Tibial nerve (tissue), 4 donors: ENCODE measurements at regions not wholly inside any gene's neighbourhood (a gene's known extent, or its start where the extent isn't known, plus 50 kb on each side); places are given as distances from the start of the nearest gene placed in this dataset.
A peak's percentile ranks its signal among the peaks of the same experiment; 100 is the strongest.

ENCODE experiments used
- DNase-seq, 2 donors: peaks; one replicate each; pipeline ENCODE4 v3.0.0-alpha.2; 2019; ENCODE audit warnings: low spot score in 2 of 2
- H3K27ac ChIP-seq, 4 donors: fragments of 200-600 bp; sonication (generic) in 3 of 4; one replicate each; pipeline ENCODE4 v1.5.1; 2017 to 2019; ENCODE audit warnings: mild to moderate bottlenecking in 1 of 4
- H3K27me3 ChIP-seq, 2 donors: fragments of 200-600 bp; sonication (generic) in 1 of 2; one replicate each; pipeline versions ENCODE4 v1.5.1 to v1.6.0; 2017 to 2019
- H3K36me3 ChIP-seq, 3 donors: fragments of 200-600 bp; sonication (generic); one replicate each; pipeline ENCODE4 v1.5.1; 2018 to 2019
- H3K4me1 ChIP-seq, 4 donors: fragments of 200-600 bp; sonication (generic) in 3 of 4; one replicate each; pipeline ENCODE4 v1.5.1; 2017 to 2019
- H3K4me3 ChIP-seq, 4 donors: fragments of 200-600 bp; sonication (generic) in 3 of 4; one replicate each; pipeline ENCODE4 v1.5.1; 2017 to 2019; ENCODE audit warnings: mild to moderate bottlenecking in 1 of 4, moderate library complexity in 1 of 4
- H3K9me3 ChIP-seq, 4 donors: fragments of 200-600 bp; sonication (generic) in 3 of 4; one replicate each; pipeline ENCODE4 v1.5.1; 2017 to 2019
- CTCF ChIP-seq, 5 experiments: fragments of 200-600 bp in 3 of 5; fragments of 450-650 bp in 2 of 5; sonication (generic) in 3 of 5; IDR thresholded peaks; one replicate each; pipeline ENCODE4 v1.5.1; 2016 to 2019; ENCODE audit warnings: antibody characterized with exemption in 5 of 5, mild to moderate bottlenecking in 3 of 5, moderate library complexity in 2 of 5
- EP300 ChIP-seq, 2 donors: sonication (generic); formaldehyde crosslinking; IDR thresholded peaks; one replicate each; pipeline ENCODE4 v1.6.1; 2017; ENCODE audit warnings: antibody characterized with exemption in 2 of 2, mild to moderate bottlenecking in 1 of 2
- POLR2A ChIP-seq, 2 donors: fragments of 450-650 bp; IDR thresholded peaks; one replicate each; pipeline ENCODE4 v1.6.1; 2017; ENCODE audit warnings: antibody characterized with exemption in 2 of 2, mild to moderate bottlenecking in 2 of 2, moderate library complexity in 2 of 2
- WGBS, 2 donors: methylation state at CpG; one replicate each; pipeline ENCODE4 v1.1.5; 2018; 5-methylcytosine and 5-hydroxymethylcytosine counted together

- WGBS, 2 donors = 65 to 74% methylated on average over 2 of the region's 2 CpGs
Observed at GRCh38 chr7:106463851-106464611, 179.2 kb upstream of the NAMPT start.

GRCh38 chr7:106462914-106463482 is 178.2 kb upstream of the NAMPT start:
- H3K36me3 ChIP-seq = no peaks in the 10 kb centered on the region
- no peak for DNase-seq
- peaks cover 0 to 27% (median 0%) of the 10 kb centered on the region in 4 donors for H3K4me1 ChIP-seq
- H3K27me3 ChIP-seq = no peaks in the 10 kb centered on the region
- TF ChIP-seq EP300 (IDR thresholded peaks at IDR 0.05) (no peak), CTCF (IDR thresholded peaks at IDR 0.05) (no peak), POLR2A (IDR thresholded peaks at IDR 0.05) (no peak)
- H3K27ac ChIP-seq = no peak overlapping the region
- no peak overlapping the region for H3K4me3 ChIP-seq
- 82 to 84% methylated on average over 3 of the region's 3 CpGs for WGBS, 2 donors
- H3K9me3 ChIP-seq = no peaks in the 10 kb centered on the region

More at GRCh38 chr7:106463851-106464611, 179.2 kb upstream of the NAMPT start:
- DNase-seq = no peak
- Histone ChIP-seq H3K27me3 (no peaks in the 10 kb centered on the region), H3K4me1 (peaks cover 0 to 27% (median 0%) of the 10 kb centered on the region in 4 donors), H3K27ac (no peak overlapping the region), H3K4me3 (no peak overlapping the region), H3K36me3 (no peaks in the 10 kb centered on the region), H3K9me3 (no peaks in the 10 kb centered on the region)
- TF ChIP-seq POLR2A (IDR thresholded peaks at IDR 0.05) (no peak), EP300 (IDR thresholded peaks at IDR 0.05) (no peak)

GRCh38 chr7:106462365-106462859 is 177.6 kb upstream of the NAMPT start:
- Histone ChIP-seq H3K4me3 (no peak overlapping the region), H3K36me3 (no peaks in the 10 kb centered on the region), H3K27ac (peak overlapping the region in 1 of 4 donors; percentile 34), H3K27me3 (no peaks in the 10 kb centered on the region), H3K4me1 (peaks cover 0 to 27% (median 0%) of the 10 kb centered on the region in 4 donors), H3K9me3 (peaks cover 0 to under 1% (median 0%) of the 10 kb centered on the region in 4 donors)
- peak in 1 of 2 donors; percentile 61 for DNase-seq
- 38 to 41% methylated on average over 4 of the region's 4 CpGs for WGBS, 2 donors
- TF ChIP-seq POLR2A (IDR thresholded peaks at IDR 0.05) (no peak), EP300 (IDR thresholded peaks at IDR 0.05) (no peak), CTCF (IDR thresholded peaks at IDR 0.05) (peak; percentile 39 to 78 (median 60))

GRCh38 chr7:106460792-106461254 is 176.0 kb upstream of the NAMPT start:
- H3K27me3 ChIP-seq = no peaks in the 10 kb centered on the region
- WGBS, 2 donors = 87 to 90% methylated on average over 6 of the region's 6 CpGs
- TF ChIP-seq CTCF (IDR thresholded peaks at IDR 0.05) (no peak), POLR2A (IDR thresholded peaks at IDR 0.05) (no peak), EP300 (IDR thresholded peaks at IDR 0.05) (no peak)
- peaks cover 0 to 2% (median 0%) of the 10 kb centered on the region in 4 donors for H3K9me3 ChIP-seq
- no peak overlapping the region for H3K27ac ChIP-seq
- peaks cover 0 to 13% (median 0%) of the 10 kb centered on the region in 4 donors for H3K4me1 ChIP-seq
- no peak for DNase-seq
- no peaks in the 10 kb centered on the region for H3K36me3 ChIP-seq
- no peak overlapping the region for H3K4me3 ChIP-seq

GRCh38 chr7:106459397-106460072 is 174.8 kb upstream of the NAMPT start:
- Histone ChIP-seq H3K9me3 (peaks cover 0 to 2% (median 0%) of the 10 kb centered on the region in 4 donors), H3K27me3 (no peaks in the 10 kb centered on the region), H3K4me1 (peaks cover 0 to 11% (median 0%) of the 10 kb centered on the region in 4 donors), H3K4me3 (no peak overlapping the region), H3K27ac (no peak overlapping the region), H3K36me3 (no peaks in the 10 kb centered on the region)
- WGBS, 2 donors = 91 to 92% methylated on average over 7 of the region's 7 CpGs
- no peak for DNase-seq
- no peak for TF ChIP-seq POLR2A (IDR thresholded peaks at IDR 0.05)
- no peak for TF ChIP-seq CTCF (IDR thresholded peaks at IDR 0.05)
- TF ChIP-seq EP300 (IDR thresholded peaks at IDR 0.05) = no peak
